ENCODE measurements at regions not wholly inside any gene's neighbourhood (a gene's known extent, or its start where the extent isn't known, plus 50 kb on each side); places are given as distances from the start of the nearest gene placed in this dataset.
A peak's percentile ranks its signal among the peaks of the same experiment; 100 is the strongest.

DNA sequence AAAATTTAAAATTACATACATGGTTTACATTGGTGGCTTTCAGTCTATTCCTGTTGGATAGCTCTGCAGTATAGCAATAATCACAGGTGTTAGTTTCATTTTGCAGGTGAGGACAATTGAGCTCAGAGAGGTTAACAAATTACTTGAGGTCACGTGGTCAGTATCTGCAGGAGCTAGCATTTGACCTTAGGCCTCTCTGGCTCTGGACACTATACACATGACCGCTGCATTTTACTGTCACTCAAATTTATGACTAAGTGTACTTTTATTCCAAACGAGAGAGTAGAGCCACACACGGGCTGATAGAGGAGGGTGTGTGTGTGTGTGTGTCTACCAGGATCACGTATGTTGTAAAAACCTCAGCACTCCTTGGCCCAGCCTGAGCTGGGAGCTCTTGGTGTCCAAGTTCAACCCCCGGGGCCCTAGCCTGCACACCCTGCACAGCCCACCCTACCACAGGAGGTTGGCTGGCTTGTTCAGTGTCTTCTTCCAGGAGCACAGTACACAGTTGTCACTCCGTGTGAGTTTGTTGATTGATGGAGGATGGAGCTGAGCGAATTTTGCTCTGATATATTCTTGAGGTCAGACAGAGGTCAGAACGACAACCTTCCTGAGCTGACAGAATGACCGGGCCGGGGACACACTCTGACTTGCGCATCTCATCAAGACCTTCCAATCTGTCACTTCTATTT is 272.7 kb downstream of the GFRA1 start:
- Histone ChIP-seq H3K4me1 (no peaks in the 10 kb centered on the region), H3K4me3 (no peak overlapping the region), H3K9me3 (no peaks in the 10 kb centered on the region), H3K27me3 (no peaks in the 10 kb centered on the region), H3K27ac (no peak overlapping the region), H3K36me3 (no peaks in the 10 kb centered on the region)
- DNase-seq (no peak), ATAC-seq (ENCODE audit: low FRiP score in 2 of 2) (peak in 1 of 2 donors; percentile 23)
- TF ChIP-seq EP300 (IDR thresholded peaks at IDR 0.05) (no peak), POLR2A (IDR thresholded peaks at IDR 0.05) (no peak), POLR2AphosphoS5 (IDR thresholded peaks at IDR 0.05) (no peak)
- TF ChIP-seq, protein P1, sequence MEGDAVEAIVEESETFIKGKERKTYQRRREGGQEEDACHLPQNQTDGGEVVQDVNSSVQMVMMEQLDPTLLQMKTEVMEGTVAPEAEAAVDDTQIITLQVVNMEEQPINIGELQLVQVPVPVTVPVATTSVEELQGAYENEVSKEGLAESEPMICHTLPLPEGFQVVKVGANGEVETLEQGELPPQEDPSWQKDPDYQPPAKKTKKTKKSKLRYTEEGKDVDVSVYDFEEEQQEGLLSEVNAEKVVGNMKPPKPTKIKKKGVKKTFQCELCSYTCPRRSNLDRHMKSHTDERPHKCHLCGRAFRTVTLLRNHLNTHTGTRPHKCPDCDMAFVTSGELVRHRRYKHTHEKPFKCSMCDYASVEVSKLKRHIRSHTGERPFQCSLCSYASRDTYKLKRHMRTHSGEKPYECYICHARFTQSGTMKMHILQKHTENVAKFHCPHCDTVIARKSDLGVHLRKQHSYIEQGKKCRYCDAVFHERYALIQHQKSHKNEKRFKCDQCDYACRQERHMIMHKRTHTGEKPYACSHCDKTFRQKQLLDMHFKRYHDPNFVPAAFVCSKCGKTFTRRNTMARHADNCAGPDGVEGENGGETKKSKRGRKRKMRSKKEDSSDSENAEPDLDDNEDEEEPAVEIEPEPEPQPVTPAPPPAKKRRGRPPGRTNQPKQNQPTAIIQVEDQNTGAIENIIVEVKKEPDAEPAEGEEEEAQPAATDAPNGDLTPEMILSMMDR (IDR thresholded peaks at IDR 0.05): no peak
- WGBS, 2 donors: 57 to 68% methylated on average over 12 of the region's 12 CpGs
